DOHH2 (cell line): ENCODE measurements at regions not wholly inside any gene's neighbourhood (a gene's known extent, or its start where the extent isn't known, plus 50 kb on each side); places are given as distances from the start of the nearest gene placed in this dataset.

Experiments used
- H3F3A ChIP-seq: fragments of 200-600 bp; sonication (generic), shearing (Covaris generic); 2 replicates; pipeline ENCODE4 v1.6.0; 2016; ENCODE audit warnings: antibody characterized with exemption, mild to moderate bottlenecking; ENCODE audit not compliant: control insufficient read depth, insufficient read depth
- H3K27ac ChIP-seq: fragments of 200-600 bp; sonication (generic); 2 replicates; pipeline ENCODE4 v1.5.1; 2014; ENCODE audit warnings: low read depth, mild to moderate bottlenecking, low read length, moderate library complexity
- H3K27me3 ChIP-seq: fragments of 200-600 bp; sonication (generic); 2 replicates; pipeline ENCODE4 v1.6.1; 2014; ENCODE audit warnings: mild to moderate bottlenecking, low read length, mixed read lengths; ENCODE audit not compliant: control insufficient read depth
- H3K36me3 ChIP-seq: fragments of 200-600 bp; sonication (generic); 2 replicates; pipeline ENCODE4 v1.6.1; 2014; ENCODE audit warnings: mild to moderate bottlenecking, low read length, moderate library complexity, mixed read lengths; ENCODE audit not compliant: control insufficient read depth
- H3K4me1 ChIP-seq: fragments of 200-600 bp; sonication (generic); 2 replicates; pipeline ENCODE4 v1.6.1; 2014; ENCODE audit warnings: mild to moderate bottlenecking, low read length, mixed read lengths; ENCODE audit not compliant: control insufficient read depth
- H3K4me2 ChIP-seq: fragments of 200-600 bp; sonication (generic); 2 replicates; pipeline ENCODE4 v1.6.0; 2014; ENCODE audit warnings: mild to moderate bottlenecking, low read length, moderate library complexity
- H3K4me3 ChIP-seq: fragments of 200-600 bp; sonication (generic); 2 replicates; pipeline ENCODE4 v1.5.1; 2014; ENCODE audit warnings: mild to moderate bottlenecking, low read length, mixed read lengths
- H3K79me2 ChIP-seq: fragments of 200-600 bp; sonication (generic); 2 replicates; pipeline ENCODE4 v1.6.1; 2014; ENCODE audit warnings: mild to moderate bottlenecking, low read length, mixed read lengths; ENCODE audit not compliant: control insufficient read depth
- H3K9me2 ChIP-seq: fragments of 200-600 bp; sonication (generic); replicated peaks from 2 replicates; pipeline ENCODE4 v1.6.1; 2014; ENCODE audit warnings: mild to moderate bottlenecking, low read length, mixed read lengths; ENCODE audit not compliant: control insufficient read depth
- H3K9me3 ChIP-seq: fragments of 200-600 bp; sonication (generic); 2 replicates; pipeline ENCODE4 v1.6.1; 2014; ENCODE audit warnings: antibody characterized with exemption, low read length, mixed read lengths; ENCODE audit not compliant: control insufficient read depth, insufficient read depth
- H4K20me1 ChIP-seq: fragments of 200-600 bp; sonication (generic); 2 replicates; pipeline ENCODE4 v1.6.0; 2014; ENCODE audit warnings: low read depth, mild to moderate bottlenecking, antibody characterized with exemption, low read length, moderate library complexity; ENCODE audit not compliant: control insufficient read depth, insufficient read depth
- EZH2phosphoT487 ChIP-seq: fragments of 200-600 bp; sonication (generic); IDR thresholded peaks from 2 replicates; pipeline ENCODE4 v1.6.1; 2017; ENCODE audit warnings: borderline replicate concordance, mild to moderate bottlenecking, antibody characterized with exemption, low read length, moderate library complexity, mixed read lengths
- TF ChIP-seq, protein P1 (sequence below): fragments of 200-600 bp; sonication (generic); IDR thresholded peaks from one replicate; pipeline ENCODE4 v1.5.1; 2014; ENCODE audit warnings: antibody characterized with exemption, mild to moderate bottlenecking, low read depth, low read length; ENCODE audit not compliant: poor library complexity, severe bottlenecking

DNA sequence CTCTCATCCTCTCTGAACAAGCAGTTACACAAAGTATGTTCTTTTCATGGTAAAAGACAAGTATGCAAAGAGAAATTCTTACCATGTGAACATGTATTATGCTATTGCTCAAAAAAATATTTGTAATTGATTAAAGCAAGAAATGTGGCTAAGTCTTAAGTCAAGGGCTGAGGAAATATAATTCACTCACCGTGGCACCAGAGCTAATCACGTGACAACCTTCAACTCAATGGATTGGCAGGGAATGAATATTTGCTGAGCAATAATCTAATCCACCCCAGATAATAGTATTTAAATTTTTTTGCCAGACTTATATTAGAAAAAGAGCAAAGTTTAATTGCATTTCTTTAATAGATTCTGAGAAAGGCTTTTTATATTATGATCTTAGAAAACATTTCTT, 310.2 kb downstream of the HS3ST1 start:
- no peaks in the 10 kb centered on the region for H3K9me3 ChIP-seq
- H3K4me1 ChIP-seq, result peaks cover 58% of the 10 kb centered on the region
- no peaks in the 10 kb centered on the region for H3K79me2 ChIP-seq
- TF ChIP-seq, protein P1, sequence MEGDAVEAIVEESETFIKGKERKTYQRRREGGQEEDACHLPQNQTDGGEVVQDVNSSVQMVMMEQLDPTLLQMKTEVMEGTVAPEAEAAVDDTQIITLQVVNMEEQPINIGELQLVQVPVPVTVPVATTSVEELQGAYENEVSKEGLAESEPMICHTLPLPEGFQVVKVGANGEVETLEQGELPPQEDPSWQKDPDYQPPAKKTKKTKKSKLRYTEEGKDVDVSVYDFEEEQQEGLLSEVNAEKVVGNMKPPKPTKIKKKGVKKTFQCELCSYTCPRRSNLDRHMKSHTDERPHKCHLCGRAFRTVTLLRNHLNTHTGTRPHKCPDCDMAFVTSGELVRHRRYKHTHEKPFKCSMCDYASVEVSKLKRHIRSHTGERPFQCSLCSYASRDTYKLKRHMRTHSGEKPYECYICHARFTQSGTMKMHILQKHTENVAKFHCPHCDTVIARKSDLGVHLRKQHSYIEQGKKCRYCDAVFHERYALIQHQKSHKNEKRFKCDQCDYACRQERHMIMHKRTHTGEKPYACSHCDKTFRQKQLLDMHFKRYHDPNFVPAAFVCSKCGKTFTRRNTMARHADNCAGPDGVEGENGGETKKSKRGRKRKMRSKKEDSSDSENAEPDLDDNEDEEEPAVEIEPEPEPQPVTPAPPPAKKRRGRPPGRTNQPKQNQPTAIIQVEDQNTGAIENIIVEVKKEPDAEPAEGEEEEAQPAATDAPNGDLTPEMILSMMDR, result no peak
- no peak for TF ChIP-seq EZH2phosphoT487
- no peaks in the 10 kb centered on the region for H3K27me3 ChIP-seq
- no peak overlapping the region for H3K4me2 ChIP-seq
- H4K20me1 ChIP-seq, result no peaks in the 10 kb centered on the region
- no peak overlapping the region for H3K4me3 ChIP-seq
- no peaks in the 10 kb centered on the region for H3F3A ChIP-seq
- H3K36me3 ChIP-seq, result peaks cover 6% of the 10 kb centered on the region; the same call in 1 of the 2 replicates
- no peak overlapping the region for H3K27ac ChIP-seq
- no peaks in the 10 kb centered on the region for H3K9me2 ChIP-seq

DNA sequence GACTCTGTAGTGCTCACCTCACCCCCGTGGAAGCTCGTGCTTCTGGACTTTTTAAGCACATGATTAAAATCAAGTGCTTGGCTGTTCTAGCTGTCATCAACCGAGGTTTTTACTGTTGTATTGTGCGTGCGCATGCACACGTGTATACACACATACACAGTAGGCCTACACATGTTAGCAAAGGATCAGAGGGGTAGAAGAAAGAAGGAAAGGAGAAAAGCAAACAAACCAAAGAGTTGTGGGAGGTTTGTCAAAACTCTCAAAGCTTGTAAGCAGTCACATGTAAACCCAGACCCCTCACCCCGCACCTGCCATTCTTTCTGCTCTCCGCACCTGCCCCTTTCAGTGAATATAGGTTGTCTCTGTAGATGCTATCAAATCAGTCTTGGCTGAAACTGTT, 311.8 kb downstream of the HS3ST1 start:
- H3K27me3 ChIP-seq, result no peaks in the 10 kb centered on the region
- no peak for TF ChIP-seq EZH2phosphoT487
- H3K9me3 ChIP-seq, result no peaks in the 10 kb centered on the region
- H3K4me1 ChIP-seq, result peaks cover 74% of the 10 kb centered on the region
- H4K20me1 ChIP-seq, result no peaks in the 10 kb centered on the region
- H3K4me3 ChIP-seq, result no peak overlapping the region
- no peaks in the 10 kb centered on the region for H3F3A ChIP-seq
- no peak overlapping the region for H3K27ac ChIP-seq
- H3K4me2 ChIP-seq, result no peak overlapping the region
- no peaks in the 10 kb centered on the region for H3K9me2 ChIP-seq
- H3K79me2 ChIP-seq, result no peaks in the 10 kb centered on the region
- H3K36me3 ChIP-seq, result peaks cover 6% of the 10 kb centered on the region; the same call in 1 of the 2 replicates

DNA sequence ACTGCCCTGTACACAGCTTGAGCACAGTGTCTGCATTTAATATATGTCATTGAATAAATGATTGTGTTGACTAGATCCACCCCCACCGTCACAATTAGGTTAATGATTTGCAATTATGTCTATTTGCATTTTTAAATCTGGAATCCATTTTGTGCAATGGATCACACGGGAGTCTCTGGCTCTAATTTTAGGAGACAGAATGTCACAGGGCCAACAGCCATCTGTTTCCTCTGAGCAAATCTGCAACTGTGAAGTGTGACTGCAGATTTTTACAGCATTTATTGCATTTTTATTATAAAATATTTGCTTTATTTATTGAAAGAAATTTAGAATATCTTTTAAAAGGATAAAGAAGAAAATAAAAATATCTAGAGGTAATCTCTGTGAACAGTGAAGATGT, 316.8 kb downstream of the HS3ST1 start:
- no peaks in the 10 kb centered on the region for H3K9me2 ChIP-seq
- H4K20me1 ChIP-seq, result no peaks in the 10 kb centered on the region
- H3F3A ChIP-seq, result no peaks in the 10 kb centered on the region
- peak overlapping the region; percentile 27 for H3K4me3 ChIP-seq
- H3K27ac ChIP-seq, result peak overlapping the region; percentile 79
- TF ChIP-seq EZH2phosphoT487, result no peak
- H3K4me1 ChIP-seq, result peaks cover 80% of the 10 kb centered on the region
- H3K27me3 ChIP-seq, result no peaks in the 10 kb centered on the region
- no peaks in the 10 kb centered on the region for H3K79me2 ChIP-seq
- H3K36me3 ChIP-seq, result peaks cover 15% of the 10 kb centered on the region; the same call in 1 of the 2 replicates
- peaks cover 8% of the 10 kb centered on the region; the same call in 1 of the 2 replicates for H3K9me3 ChIP-seq
- peak overlapping the region; percentile 39 for H3K4me2 ChIP-seq

DNA sequence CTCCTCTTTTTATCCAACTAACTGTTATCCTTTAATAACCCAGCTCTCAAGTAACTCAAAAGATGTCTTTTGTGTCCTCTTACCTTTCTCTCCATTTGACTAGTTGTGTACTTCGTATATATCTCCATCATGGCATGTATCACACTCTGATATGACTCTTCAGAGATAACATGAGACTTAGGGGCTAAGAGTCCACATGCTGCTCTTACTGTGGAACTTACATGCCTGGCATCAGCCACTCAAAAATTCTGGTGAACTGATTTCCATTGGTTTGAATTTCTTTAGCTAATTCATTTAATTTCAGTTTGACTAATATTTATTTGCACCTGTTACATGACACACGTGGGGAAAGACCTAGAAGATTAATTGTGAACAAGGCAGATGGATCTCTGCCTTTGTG, 317.3 kb downstream of the HS3ST1 start:
- no peaks in the 10 kb centered on the region for H3F3A ChIP-seq
- no peaks in the 10 kb centered on the region for H3K9me2 ChIP-seq
- peaks cover 8% of the 10 kb centered on the region; the same call in 1 of the 2 replicates for H3K9me3 ChIP-seq
- TF ChIP-seq EZH2phosphoT487, result no peak
- TF ChIP-seq, protein P1, result no peak
- peak overlapping the region; percentile 79 for H3K27ac ChIP-seq
- H3K4me3 ChIP-seq, result peak overlapping the region; percentile 8
- H3K79me2 ChIP-seq, result no peaks in the 10 kb centered on the region
- H3K36me3 ChIP-seq, result peaks cover 15% of the 10 kb centered on the region; the same call in 1 of the 2 replicates
- no peaks in the 10 kb centered on the region for H3K27me3 ChIP-seq
- no peaks in the 10 kb centered on the region for H4K20me1 ChIP-seq
- H3K4me1 ChIP-seq, result peaks cover 80% of the 10 kb centered on the region
- H3K4me2 ChIP-seq, result peak overlapping the region; percentile 39
